DMS153 treated with DMSO at 0.1 percent for 48 hours (cell line): ENCODE measurements at regions not wholly inside any gene's neighbourhood (a gene's known extent, or its start where the extent isn't known, plus 50 kb on each side); places are given as distances from the start of the nearest gene placed in this dataset.

ENCODE experiments used
- DNase-seq: peaks from one replicate; lab custom pipeline; 2025; ENCODE audit not compliant: unreplicated experiment; lab: John Stamatoyannopoulos, UW

DNA sequence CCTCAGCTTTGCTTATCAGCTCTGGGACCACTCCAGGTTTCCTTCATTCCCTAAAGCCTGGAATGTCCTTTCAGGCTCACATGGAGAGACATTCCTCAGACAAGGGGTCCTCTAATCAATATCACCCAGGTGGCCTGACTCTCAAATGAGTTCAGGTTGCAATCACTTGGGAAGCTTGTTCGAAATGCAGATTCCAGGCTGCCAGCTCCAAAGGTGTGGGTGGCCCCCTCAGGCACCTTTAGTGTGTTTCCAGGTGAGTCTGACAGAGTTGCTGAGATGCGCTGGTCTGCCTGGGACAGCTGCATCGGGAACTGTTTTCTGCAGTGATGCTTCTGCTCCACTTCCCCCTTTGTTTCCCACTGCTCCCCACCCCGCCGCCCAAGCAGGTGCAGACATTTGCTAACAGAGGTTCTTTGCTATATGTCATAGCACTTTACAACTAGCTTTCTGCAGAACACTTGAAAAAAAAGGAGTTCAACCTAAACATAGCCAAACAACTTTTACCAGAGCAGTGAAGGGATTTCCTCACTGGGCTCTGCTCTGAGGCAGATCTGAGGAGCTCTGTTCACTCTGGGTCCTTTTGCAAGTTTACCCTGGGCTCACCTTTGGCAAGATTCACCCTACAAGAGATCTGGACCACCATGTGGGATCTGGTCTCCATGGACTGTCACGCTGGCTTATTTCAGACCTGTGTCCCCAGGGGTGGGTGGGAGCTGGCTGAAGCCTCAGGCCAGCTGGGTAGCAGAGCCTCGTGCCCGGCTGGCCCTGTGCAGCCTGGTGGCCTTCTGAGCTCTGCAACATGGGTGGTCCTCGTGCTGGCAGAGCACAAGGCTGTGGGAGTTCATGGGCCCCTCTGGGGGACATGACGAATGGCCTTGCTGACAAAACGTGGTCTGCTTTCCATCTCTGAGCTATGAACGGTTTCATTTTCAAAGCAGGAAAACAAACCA is 539.6 kb downstream of the CCDC171 start:
- no peak for DNase-seq

DNA sequence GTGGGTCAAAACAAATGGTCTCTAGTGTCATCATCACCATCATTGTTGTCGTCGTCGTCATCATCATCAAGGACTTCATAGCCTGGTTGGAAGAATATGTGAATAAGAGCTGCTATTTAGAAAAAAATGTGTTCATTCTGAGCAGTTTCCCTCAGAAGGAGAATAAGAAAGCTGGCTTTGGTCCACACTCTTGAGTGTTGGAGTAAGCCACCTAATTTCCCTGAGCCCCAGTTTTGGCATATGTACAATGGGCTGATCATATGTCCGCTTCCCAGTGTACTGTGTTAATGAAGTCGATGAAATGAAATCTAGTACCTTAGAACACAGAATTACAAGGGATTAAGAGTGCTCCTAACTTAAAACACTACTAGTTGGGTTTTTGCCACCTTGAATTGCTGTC is 545.5 kb downstream of the CCDC171 start:
- no peak for DNase-seq

DNA sequence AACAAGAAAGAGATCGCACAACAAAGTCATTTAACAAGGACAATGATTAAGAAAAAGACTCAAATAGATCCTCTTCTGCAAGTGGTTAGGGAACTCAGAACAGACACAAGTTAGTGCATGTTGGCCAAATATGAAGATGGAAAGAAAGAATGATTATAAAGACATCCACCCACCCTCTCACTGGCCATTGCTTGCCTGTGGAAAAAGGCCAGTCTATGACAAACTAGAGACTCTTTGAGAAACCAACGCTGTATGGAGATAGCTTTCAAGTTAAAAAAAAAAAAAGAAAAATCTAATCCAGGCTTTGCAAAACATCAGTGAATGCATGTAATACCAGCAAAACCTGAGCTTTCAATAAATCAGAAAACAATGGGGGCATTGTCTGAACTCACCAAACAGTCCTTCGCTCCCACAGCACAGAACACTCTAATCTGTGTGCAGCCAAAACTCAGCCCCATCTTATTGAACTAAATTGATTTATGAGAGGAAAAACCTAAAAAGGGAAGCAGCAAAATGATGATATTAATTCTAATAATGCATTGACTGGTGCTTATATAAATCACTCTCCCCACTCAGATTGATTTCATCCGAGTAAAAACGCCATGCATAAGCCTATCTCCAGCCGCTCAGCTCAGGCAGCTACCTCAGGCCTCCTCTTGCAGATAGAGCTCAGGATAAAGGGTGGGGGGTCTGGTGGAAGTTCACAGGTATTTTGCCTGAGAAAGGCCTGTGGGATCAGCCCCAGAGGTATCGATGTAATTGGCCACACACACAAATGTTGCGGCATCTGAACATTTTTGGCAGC is 547.1 kb downstream of the CCDC171 start:
- no peak for DNase-seq

DNA sequence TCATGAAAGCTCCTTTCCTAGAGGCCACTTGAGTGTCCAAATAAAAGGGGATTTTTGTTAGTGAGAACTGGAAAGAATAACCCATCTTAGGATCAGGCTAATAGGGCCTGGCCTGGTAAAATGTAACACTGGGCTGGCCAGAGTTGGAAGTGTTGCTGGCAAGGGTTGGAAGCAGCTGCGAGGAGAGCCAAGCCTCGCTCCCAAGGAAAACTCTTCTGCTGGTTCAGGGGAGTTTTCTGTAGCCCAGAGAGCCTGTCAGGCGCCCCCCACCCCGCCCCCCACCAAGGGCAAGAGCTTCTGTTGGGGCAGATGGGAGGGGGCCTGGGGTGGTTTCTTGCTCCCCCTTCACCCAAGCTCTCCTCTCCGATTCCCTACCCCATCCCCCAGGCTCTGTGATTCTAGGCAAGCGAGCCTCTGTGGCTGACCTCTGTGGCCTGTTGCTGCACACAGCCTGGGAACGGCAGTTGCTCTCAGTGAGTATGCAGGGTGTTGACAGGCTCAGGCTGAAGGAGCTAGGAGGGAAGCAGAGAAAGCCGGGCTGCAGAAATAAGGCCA is 547.8 kb downstream of the CCDC171 start:
- no peak for DNase-seq

DNA sequence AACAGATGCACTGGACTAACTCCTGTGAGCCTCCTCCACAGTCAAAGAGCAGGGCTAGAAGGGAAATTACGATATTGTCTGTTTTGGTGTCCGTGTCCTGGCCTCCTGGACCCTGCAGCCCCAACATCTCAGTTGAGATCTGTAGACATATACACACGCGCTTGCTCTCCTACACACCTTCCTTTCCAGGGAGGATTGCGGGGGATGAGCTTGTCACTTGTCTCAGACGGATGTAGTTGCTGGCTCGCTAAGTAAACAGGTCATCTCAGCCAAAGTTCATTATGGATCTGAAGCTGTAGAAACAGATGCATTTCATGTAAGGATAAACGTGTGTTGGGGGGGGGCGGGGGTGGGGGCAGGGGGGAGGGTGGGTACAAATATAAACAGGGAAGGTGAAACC is 549.3 kb downstream of the CCDC171 start:
- DNase-seq: no peak

DNA sequence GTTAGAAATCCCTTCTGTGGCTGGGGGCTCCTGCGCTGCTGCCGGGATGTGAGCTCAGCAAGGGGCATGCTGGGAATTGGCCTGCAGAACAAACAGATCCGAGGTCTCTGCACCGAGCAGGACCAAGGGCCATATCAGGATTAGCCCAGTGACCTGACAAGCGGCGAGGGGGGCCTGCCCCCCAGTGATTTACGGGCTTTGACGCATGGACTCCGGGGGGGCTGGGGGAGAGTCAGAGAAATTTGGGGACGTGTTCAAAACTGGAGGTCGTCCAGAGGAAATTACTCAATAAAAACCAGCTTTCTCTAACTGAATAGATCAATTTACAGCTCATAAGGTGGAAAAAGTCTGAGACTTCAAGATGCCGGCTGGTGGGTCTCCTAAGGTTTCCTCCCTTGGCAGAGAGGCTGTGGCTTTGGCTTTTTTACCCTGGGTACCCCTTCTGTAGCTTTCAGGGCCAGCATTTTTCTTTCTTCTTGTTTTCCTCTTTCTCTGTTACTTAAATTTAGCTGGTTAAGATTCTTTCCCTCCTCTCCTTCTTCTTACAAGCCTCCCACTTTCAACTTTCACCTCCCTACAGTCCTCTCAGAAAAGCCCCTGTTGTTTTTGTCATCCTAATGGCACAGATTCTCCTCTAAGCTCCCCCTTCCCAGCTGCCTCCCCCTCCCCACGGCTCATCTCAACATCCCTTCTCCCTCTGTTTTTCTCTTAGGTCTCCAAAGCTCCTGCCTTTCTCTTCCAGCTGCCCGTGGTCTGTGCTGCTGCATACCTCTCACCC is 551.0 kb downstream of the CCDC171 start:
- DNase-seq: no peak

DNA sequence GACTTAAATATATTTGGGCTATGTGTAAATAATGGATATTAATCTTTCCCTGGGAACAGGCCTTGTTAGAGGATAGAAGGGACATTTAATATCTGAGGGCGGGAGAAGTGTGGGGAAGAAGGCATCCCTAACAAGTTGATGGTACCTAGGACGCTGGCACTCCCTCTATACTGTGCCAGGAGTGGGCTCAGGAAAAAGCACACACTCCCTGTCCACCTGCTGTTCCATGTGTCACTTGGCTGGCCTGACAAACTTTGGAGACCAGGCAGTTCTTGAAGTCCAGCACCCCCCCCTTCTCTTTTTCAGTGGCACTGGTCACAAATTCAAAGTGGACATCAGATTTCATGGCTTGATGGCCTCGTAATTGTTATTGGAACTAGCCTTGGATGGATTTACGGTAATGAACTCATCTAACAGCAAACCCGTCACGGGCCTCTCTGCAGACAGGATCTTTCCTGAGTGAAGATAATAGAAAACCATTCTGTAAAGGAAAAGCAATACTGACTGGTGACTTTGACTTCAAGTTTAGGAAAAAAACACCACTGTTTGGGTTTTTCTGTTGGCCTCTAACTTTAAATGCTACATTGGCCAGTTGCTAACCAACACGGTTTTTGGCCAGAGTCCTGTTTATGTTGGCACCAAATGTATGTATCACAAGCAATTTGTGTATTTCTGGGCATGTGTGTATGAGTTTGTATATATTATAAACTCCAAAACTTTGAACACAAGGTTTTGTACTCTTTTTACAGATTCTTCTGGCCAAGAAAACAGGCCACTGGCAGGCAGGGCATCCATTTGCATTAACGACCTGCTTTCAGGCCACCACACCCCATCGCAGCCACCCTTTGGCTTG is 552.6 kb downstream of the CCDC171 start:
- no peak for DNase-seq

DNA sequence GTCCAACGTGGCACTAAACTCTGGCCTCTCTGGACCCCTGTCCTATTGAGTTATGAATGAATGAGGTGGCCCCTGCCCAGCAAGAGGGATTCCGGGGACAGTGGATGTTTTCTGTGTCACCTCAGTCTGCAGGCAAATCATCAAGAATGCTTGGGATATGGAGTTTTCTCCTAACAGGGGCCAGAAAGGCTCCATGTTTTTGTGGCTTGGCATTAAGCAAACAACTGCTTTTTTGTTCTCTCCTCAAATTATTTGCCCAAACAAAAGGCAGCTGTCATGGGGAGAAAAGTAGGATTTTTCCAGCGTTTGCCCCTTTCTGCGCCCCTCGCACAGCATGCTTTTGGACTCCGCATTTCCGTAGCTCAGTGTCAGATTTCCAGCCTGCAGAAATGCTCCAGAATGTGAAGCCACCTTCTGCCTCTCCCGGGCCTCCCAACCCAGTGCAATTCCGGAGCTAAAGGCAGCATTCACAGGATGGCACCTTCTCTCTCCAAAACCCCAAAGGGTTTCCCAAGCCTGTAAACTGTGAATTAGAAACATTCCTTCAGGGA is 553.3 kb downstream of the CCDC171 start:
- no peak for DNase-seq

DNA sequence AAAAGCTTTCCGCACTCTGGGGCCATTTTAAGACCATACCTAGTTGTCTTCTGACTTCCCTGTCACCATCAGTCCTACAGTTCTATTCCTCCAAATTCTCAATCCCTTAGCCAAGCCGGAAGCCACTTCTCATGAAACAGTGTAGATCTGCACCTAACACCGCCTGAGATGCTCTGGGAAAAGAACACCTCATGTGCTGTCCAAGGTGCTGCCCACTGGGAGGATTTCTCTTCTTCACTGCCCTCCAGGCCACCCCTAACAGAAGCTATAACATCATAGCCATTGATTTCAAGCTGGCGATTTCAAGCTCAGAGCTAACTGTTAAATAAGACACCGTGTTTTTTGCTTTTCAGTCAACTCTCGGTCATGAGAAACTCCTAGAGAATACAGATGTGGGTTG is 559.3 kb downstream of the CCDC171 start:
- no peak for DNase-seq

DNA sequence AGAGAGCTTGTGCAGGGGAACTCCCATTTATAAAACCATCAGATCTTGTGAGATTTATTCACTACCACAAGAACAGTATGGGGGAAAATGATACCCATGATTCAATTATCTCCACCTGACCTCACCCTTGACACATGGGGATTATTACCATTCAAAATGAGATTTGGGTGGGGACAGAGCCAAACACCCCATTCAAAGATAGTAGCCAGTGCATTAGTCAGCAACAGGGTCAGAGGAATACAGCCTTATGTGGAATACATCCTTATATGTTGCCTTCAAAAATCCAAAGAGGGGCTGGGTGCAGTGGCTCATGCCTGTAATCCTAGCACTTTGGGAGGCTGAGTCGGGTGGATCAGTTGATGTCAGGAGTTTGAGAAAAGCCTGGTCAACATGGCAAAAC is 563.2 kb downstream of the CCDC171 start:
- no peak for DNase-seq

DNA sequence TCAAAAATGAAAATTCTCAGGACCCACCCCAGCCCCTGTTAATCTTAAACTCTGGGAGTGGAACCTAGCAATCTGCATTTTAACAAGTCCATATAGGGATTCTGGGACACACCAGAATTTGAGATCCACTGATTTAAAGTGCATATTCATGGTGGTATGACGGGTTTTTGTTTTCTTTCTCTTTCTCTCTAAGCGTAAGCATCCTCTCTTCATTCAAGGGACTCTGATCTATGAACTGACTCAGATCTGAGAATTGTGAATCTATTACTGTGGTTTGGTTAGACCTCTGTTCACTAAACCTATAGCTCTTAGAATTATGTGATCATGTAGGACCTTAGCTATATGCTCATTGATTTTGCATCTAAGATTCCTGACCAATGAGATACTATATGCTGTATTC is 565.2 kb downstream of the CCDC171 start:
- DNase-seq: no peak

DNA sequence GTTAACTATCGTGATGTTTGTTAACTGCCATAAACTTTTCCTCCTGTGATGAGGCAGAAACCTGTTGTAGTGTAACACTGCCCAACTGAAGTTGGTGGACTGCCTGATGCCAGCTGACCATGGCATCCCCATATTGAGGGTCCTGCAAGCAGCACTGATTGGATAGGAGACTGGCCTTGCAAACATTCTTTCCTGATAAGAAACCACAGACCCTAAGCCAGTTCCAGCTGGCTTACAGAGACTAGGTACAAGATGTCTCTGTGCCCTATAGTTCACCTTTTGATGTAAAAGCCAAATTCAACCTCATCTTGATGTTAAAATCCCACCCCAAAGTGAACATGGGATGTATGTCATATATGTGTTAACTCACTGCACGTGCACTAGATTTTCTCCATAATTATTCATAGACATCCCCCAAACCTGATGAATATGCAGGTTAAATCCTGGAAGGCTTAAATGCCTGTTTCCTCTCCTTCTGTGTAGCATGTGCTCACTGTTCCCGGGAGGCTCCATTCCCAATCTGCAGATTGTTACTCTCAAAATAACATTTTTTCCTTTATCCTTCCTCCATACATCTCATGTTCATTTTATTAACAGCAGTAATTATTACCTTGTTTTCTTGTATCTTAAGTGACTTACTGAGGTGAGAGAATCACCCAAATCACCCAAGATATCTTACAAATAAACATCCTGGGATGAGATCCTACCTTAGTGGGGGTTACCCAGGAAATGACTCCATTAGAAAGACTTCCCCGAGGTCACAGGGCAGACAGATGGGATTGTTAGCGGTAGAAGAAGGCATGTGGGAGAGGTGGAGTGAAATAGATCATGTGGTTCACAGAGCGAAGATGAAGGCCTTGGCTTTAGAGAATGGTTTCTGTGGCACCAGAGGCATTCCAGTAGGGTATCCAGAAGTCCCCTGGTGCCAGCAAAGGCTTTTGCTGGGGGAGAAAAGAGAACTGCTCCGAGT is 566.7 kb downstream of the CCDC171 start:
- no peak for DNase-seq

DNA sequence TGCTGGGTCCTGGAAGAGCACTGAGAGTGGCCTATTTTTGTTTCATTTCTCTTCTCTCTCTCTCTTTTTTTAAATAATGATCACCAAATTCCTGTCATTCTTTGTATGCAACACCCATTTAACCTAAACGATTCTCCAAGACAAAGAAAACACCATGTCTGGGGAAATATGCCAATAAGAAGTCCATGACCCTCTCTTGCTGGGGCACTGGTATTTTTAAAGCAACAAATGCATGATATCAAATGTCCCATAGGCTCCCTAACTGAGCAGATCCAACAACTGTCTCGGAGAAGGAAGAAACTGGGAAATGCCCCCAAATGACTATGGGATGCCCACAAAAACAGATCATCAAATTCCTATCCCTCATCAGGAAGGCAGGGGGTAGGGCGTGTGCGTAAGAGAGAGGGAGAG is 567.4 kb downstream of the CCDC171 start:
- no peak for DNase-seq

DNA sequence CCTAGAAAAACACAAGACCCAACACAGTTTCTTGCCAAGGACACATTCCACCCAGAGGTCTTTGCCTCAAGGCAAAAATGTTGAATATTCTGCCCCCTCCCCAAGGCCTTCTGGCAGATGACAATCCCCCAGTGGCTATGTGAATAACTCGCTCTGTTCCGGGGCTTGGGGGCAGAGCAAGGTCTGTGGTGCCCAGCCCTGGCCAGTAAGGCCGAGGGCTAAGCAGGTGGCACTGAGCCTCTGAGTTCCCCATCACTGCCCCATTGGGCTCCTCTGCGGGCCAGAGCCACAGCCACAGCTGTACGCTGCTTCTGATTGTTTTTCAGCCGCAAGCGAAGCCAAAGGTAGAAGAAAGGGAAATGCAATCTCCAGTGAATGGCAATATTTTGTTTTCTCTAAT is 567.9 kb downstream of the CCDC171 start:
- no peak for DNase-seq

DNA sequence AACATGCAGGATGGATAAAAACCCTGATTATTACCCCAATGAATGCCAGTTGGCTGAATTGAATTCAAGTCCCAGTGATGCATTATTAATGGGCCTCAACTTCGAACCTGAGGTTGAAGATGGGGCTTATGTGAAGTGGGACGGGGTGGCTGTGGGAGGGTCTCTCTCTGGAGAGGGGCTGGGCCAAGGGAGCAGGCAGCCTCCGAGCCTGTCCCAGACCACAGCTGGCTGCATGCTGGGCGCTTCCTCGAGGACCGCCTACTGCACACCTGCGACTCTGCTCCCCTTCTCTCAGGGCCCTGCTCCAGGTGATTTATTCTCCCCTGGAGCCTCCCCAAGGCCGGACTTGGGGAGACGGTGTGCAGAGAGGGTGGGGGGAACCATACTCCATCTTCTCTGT is 568.3 kb downstream of the CCDC171 start:
- DNase-seq: no peak

DNA sequence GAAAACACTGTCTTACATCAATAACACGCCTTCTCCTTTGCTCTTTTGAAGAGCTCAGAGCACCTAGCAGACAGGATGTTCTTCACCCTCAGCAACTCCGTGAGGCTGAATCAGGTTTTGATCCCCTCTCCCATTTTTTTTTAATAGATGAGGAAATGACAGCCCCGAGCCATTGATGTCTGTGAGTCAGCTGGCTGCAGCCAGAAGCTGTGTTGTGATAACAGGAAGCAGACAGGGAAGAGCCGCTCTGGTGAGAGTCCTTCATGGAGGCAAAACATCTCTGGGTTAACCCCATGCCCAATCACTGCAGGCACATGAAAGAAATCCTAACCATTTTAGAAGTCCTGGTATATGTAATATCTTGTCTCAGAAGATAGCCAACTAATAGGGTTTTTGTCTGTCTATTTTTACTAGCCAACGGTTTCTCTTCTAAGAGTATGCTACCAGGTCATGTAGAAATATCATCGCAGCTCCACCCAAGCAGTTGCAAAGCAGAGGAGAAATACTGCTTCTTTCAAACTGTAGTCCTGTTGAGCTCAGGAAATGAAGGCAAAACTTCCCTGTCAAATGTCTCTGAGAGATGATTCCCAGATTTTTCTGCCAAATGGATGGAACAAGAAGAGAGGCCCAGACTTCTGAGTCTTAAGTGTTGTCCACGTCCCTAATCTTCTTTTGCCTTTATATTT is 568.9 kb downstream of the CCDC171 start:
- DNase-seq: no peak

DNA sequence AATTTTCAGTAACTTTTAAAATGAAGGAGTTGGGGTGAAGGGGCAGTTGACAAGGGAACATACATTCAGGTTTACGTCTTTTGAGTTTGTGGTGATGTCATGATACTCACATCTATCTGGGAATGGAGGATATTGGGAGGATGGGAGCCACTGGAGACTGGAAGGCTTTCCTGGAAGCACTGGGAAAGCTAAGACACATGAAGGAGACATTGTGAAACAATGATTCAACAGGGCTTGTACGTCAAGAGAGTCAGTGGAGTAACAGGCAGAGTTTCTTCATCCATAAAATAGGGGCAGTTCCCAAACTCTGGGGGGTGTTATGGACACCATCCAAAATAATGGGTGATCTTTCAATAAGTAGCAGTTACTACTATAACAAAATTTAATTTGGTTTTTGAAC is 572.8 kb downstream of the CCDC171 start:
- no peak for DNase-seq

DNA sequence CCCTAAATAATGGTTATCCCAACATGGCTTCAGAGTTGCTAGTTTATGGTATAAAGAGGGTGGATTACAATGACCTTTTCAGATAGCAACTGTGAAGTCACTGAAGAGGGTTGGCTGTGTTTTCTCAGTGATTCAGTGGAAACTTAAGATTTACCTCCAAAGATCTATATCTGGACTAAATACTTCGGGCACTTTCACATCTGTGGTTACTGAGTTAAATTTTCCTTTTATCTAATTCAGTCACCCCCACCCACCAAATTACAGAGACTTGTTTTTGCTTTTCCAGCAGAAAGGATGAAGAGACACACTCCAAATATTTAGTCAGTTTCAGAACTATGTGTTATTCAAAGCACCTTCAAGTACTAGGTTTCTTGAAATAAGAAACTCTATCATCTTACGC is 573.2 kb downstream of the CCDC171 start:
- no peak for DNase-seq
